Stimulated activated effector memory CD8-positive, alpha-beta T cell treated with anti-CD3 and anti-CD28 coated beads, Interleukin-12 subunit alpha, Interleukin-12 subunit beta, amount 100 ng/mL, for 72 hours (primary cell): ENCODE measurements at regions not wholly inside any gene's neighbourhood (a gene's known extent, or its start where the extent isn't known, plus 50 kb on each side); places are given as distances from the start of the nearest gene placed in this dataset.
A peak's percentile ranks its signal among the peaks of the same experiment; 100 is the strongest.
"Not testable (repeated sequence)": the region's sequence is repeated elsewhere in the genome, so short reads cannot be mapped to it uniquely, and the experiment has no call there.

Source experiments
- ATAC-seq: fragments of 150-1000 bp; cut with Tn5 transposase; 2 replicates; pipeline ENCODE4 v1.10.0; 2021
- DNase-seq, 2 donors: peaks; one replicate each; pipeline ENCODE4 v3.0.0; 2021 to 2022; ENCODE audit warnings: low spot score in 2 of 2
- H3K27ac Mint-ChIP-seq: one replicate; pipeline ENCODE4 v1.8.0; 2022; ENCODE audit warnings: mild to moderate bottlenecking, mixed read lengths
- H3K36me3 Mint-ChIP-seq: one replicate; pipeline ENCODE4 v1.8.0; 2022; ENCODE audit warnings: mild to moderate bottlenecking, mixed read lengths
- H3K4me1 Mint-ChIP-seq: one replicate; pipeline ENCODE4 v1.8.0; 2022; ENCODE audit warnings: mixed read lengths
- H3K4me3 Mint-ChIP-seq: one replicate; pipeline ENCODE4 v1.8.0; 2022; ENCODE audit warnings: mild to moderate bottlenecking, mixed read lengths
- H3K9me3 Mint-ChIP-seq: one replicate; pipeline ENCODE4 v1.8.0; 2022; ENCODE audit warnings: mixed read lengths

GRCh38 chr4:69344786-69345185 lies 64.5 kb downstream of the UGT2B28 start:
- H3K36me3 Mint-ChIP-seq, DNase-seq, H3K9me3 Mint-ChIP-seq, ATAC-seq, H3K27ac Mint-ChIP-seq, H3K4me1 Mint-ChIP-seq, H3K4me3 Mint-ChIP-seq: not testable (repeated sequence)

- H3K4me1 Mint-ChIP-seq, ATAC-seq, H3K9me3 Mint-ChIP-seq, H3K4me3 Mint-ChIP-seq, H3K36me3 Mint-ChIP-seq, DNase-seq, H3K27ac Mint-ChIP-seq: not testable (repeated sequence)
Measured at GRCh38 chr4:69348746-69349145, 68.5 kb downstream of the UGT2B28 start.

DNA sequence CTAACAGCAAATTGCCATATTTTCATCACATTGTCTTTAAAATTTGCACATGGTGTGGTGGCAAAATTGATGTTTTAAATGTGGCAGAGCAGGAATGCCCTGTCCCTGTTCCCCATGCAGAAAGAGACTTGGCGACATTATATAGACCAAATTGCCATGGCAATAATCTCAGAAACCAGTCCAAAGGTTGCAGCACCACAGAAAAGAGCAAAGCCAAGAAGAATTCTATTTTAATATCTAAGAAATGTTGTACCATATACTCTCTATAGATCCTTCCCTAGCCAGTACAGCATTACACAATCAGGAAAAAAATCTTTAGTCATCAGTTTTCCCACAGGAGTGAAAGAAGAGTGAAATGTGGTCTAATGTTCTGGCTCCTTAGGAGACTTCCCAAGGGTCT lies 80.0 kb downstream of the UGT2B28 start:
- no peak overlapping the region for H3K27ac Mint-ChIP-seq
- H3K4me3 Mint-ChIP-seq = no peak overlapping the region
- H3K9me3 Mint-ChIP-seq = peaks cover 3% of the 10 kb centered on the region
- DNase-seq = no peak
- no peaks in the 10 kb centered on the region for H3K36me3 Mint-ChIP-seq
- no peak for ATAC-seq
- H3K4me1 Mint-ChIP-seq = no peaks in the 10 kb centered on the region

DNA sequence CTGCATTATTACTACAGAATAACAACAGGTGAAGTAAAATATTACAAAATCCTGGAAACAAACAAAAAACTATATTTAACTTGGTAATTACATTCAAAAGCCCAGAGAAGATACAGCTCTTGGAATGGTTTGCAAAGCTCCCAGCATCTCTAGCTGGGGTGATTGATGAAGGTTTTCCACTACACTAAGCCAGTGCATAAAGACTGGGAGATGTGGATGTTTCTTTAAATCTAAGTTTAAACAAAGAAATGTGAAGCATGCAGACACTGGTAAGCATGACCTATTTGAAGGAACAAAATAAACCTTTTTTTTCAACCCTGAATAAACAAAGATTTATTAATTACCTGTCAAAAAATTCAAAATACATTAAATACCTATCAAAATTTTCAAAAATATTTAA lies 80.5 kb downstream of the UGT2B28 start:
- not testable (repeated sequence) for H3K4me3 Mint-ChIP-seq, H3K27ac Mint-ChIP-seq, ATAC-seq, H3K36me3 Mint-ChIP-seq, H3K9me3 Mint-ChIP-seq, DNase-seq, H3K4me1 Mint-ChIP-seq

GRCh38 chr4:69362351-69362750 lies 82.1 kb downstream of the UGT2B28 start:
- H3K9me3 Mint-ChIP-seq = peaks cover 3% of the 10 kb centered on the region
- no peaks in the 10 kb centered on the region for H3K36me3 Mint-ChIP-seq
- no peak for ATAC-seq
- H3K4me3 Mint-ChIP-seq = no peak overlapping the region
- no peak for DNase-seq
- no peaks in the 10 kb centered on the region for H3K4me1 Mint-ChIP-seq
- H3K27ac Mint-ChIP-seq = no peak overlapping the region

GRCh38 chr4:69367664-69368063 lies 87.4 kb downstream of the UGT2B28 start:
- not testable (repeated sequence) for DNase-seq, ATAC-seq, H3K9me3 Mint-ChIP-seq, H3K27ac Mint-ChIP-seq, H3K4me3 Mint-ChIP-seq, H3K36me3 Mint-ChIP-seq, H3K4me1 Mint-ChIP-seq

- Mint-ChIP-seq H3K4me3 (no peak overlapping the region), H3K4me1 (no peaks in the 10 kb centered on the region), H3K36me3 (no peaks in the 10 kb centered on the region), H3K27ac (no peak overlapping the region), H3K9me3 (peaks cover 4% of the 10 kb centered on the region)
- no peak for ATAC-seq
- DNase-seq = no peak
Measured at GRCh38 chr4:69376450-69376849, 96.2 kb downstream of the UGT2B28 start.

DNA sequence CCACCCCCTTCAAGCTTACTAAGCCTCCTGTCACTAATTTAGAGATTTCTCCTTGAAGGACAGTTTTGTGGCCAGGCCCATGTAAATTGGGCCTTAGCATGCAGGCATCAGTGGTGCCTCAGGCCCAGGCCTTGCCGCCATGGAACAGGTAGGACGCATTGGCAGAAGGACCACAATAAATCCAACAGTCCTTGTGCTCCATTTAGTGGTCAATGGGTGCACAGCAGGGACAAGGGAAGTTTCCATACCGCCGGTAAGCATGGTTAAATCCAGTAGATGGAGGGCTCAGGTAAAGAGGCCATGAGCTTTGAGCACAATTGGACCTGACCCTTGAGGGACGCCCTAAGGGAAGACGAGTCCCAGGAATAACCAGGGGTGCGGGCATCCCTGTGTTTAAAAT lies 97.3 kb downstream of the UGT2B28 start:
- Mint-ChIP-seq H3K27ac (no peak overlapping the region), H3K9me3 (peaks cover 4% of the 10 kb centered on the region), H3K4me1 (no peaks in the 10 kb centered on the region), H3K4me3 (no peak overlapping the region), H3K36me3 (no peaks in the 10 kb centered on the region)
- ATAC-seq (no peak), DNase-seq (no peak)

GRCh38 chr4:69383281-69383680 lies 103.0 kb downstream of the UGT2B28 start:
- peak; percentile 26 for ATAC-seq
- Mint-ChIP-seq H3K9me3 (peaks cover 5% of the 10 kb centered on the region), H3K4me3 (no peak overlapping the region), H3K27ac (no peak overlapping the region), H3K36me3 (no peaks in the 10 kb centered on the region), H3K4me1 (no peaks in the 10 kb centered on the region)
- no peak for DNase-seq

DNA sequence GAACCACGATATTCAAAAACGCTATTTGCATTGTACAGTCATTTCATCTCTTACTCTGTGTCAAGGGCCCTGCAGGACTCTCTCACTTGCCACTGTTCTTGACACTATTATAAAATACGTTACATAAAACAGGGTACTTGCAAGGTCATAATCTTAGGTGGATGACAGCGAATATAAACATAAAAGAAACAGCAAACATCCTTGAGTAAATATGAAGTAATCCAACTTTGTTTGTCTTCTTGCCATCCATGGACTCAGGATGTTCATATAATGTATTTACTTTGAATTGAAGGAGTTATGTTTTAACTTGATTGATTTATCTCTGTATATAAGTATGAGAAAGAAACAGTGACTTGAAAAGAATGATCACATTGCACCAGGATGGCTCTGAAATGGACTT lies 106.6 kb downstream of the UGT2B4 start:
- not testable (repeated sequence) for H3K4me1 Mint-ChIP-seq, ATAC-seq, H3K27ac Mint-ChIP-seq, H3K36me3 Mint-ChIP-seq, H3K9me3 Mint-ChIP-seq, DNase-seq, H3K4me3 Mint-ChIP-seq

DNA sequence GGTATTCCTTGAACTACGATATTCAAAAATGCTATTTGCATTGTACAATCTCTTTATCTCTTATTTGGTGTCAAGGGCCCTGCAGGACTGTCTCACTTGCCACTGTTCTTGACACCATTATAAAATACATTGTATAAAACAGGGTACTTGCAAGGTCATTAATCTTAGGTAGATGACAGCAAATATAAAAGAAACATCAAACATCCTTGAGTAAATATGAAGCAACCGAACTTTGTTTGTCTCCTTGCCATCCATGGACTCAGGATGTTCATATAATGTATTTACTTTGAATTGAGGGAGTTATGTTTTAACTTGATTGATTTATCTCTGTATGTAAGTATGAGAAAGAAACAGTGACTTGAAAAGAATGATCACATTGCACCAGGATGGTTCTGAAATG lies 87.3 kb downstream of the UGT2B4 start:
- Mint-ChIP-seq H3K36me3 (no peaks in the 10 kb centered on the region), H3K4me1 (no peaks in the 10 kb centered on the region), H3K9me3 (no peaks in the 10 kb centered on the region), H3K4me3 (no peak overlapping the region), H3K27ac (no peak overlapping the region)
- DNase-seq (no peak), ATAC-seq (no peak)

DNA sequence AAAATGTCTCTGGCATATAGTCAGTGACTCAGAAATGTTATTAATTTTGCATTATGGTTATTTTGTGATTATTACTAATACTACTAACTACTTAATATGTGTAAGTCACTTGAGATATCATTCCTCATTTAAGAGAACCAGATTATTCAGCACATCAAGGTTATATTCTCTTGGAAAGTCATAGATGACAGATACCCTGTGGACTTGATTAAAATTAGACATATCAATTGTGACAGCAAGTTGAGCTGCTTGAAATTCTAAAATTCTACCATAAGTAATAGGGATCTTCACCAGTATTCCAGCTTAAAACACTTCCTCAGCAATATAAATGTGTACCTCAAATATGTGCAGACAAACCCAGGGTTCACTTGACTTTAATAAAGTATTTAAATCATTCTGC lies 83.7 kb downstream of the UGT2B4 start:
- not testable (repeated sequence) for H3K4me1 Mint-ChIP-seq, H3K27ac Mint-ChIP-seq, DNase-seq, H3K4me3 Mint-ChIP-seq, ATAC-seq, H3K9me3 Mint-ChIP-seq, H3K36me3 Mint-ChIP-seq

- H3K27ac Mint-ChIP-seq, ATAC-seq, H3K4me1 Mint-ChIP-seq, H3K36me3 Mint-ChIP-seq, H3K9me3 Mint-ChIP-seq, DNase-seq, H3K4me3 Mint-ChIP-seq: not testable (repeated sequence)
Measured at GRCh38 chr4:69424722-69425121, 71.0 kb downstream of the UGT2B4 start.
